ENCODE measurements at regions not wholly inside any gene's neighbourhood (a gene's known extent, or its start where the extent isn't known, plus 50 kb on each side); places are given as distances from the start of the nearest gene placed in this dataset.

- no peak for FAIRE-seq
- no peak overlapping the region for H3K23ac ChIP-seq (ENCODE audit: insufficient read length)
- TF ChIP-seq E2F6 (IDR thresholded peaks at IDR 0.05) (no peak), POLR2AphosphoS5 (IDR thresholded peaks at IDR 0.05; ENCODE audit: low read depth, low read length) (no peak), SP4 (IDR thresholded peaks at IDR 0.05; ENCODE audit: low read length) (no peak), RAD21 (IDR thresholded peaks at IDR 0.05 in 1 of 2, conservative IDR thresholded peaks at IDR 0.05 in 1 of 2; ENCODE audit: low read depth in 2 of 2, low read length in 2 of 2) (no peak), POLR2A (IDR thresholded peaks at IDR 0.05; ENCODE audit: control extremely low read depth in 1 of 2, low read depth in 2 of 2, low read length in 2 of 2) (no peak), RBBP5 (IDR thresholded peaks at IDR 0.05; ENCODE audit: borderline replicate concordance, low read depth, low read length) (no peak), GABPA (IDR thresholded peaks at IDR 0.05; ENCODE audit: borderline replicate concordance, insufficient read depth, low read length) (no peak), EP300 (IDR thresholded peaks at IDR 0.05; ENCODE audit: borderline replicate concordance in 1 of 2, low read depth in 2 of 2, low read length in 2 of 2) (no peak), CBX8 (IDR thresholded peaks at IDR 0.05; ENCODE audit: borderline replicate concordance, low read depth, low read length) (no peak), SIRT6 (IDR thresholded peaks at IDR 0.05; ENCODE audit: low read length) (no peak)
- peaks cover 21 to 48% (median 33%) of the 10 kb centered on the region in 4 experiments for H3K27me3 ChIP-seq (replicated peaks in 1 of 4; ENCODE audit: control insufficient read depth in 3 of 4, extremely low read depth in 1 of 4, insufficient read depth in 3 of 4, low read length in 3 of 4)
- CTCF ChIA-PET (ENCODE audit: partially characterized antibody), result interaction anchor here (1.0 kb wide), 1 partner anchor 28 kb away, joined by 3 read pairs; no protein-coding TSS in a partner anchor
- H3K4me3 ChIP-seq (ENCODE audit: extremely low read depth in 1 of 4, insufficient read depth in 2 of 4, low read depth in 3 of 4, low read length in 4 of 4), result no peak overlapping the region
- H3K27ac ChIP-seq (ENCODE audit: low read depth, low read length), result no peak overlapping the region
- no peaks in the 10 kb centered on the region for H3K79me1 ChIP-seq (ENCODE audit: low read depth, low read length)
- no peak overlapping the region for H2BK5ac ChIP-seq (ENCODE audit: low read depth, low read length)
- H3K79me2 ChIP-seq (ENCODE audit: control insufficient read depth in 1 of 2, insufficient read depth in 2 of 2, low read length in 2 of 2), result no peaks in the 10 kb centered on the region
- H3K4me1 ChIP-seq (replicated peaks in 1 of 4; ENCODE audit: control insufficient read depth in 3 of 4, insufficient read depth in 4 of 4, low read length in 3 of 4), result peaks cover 2 to 4% (median 3%) of the 10 kb centered on the region in 4 experiments; a peak in 4 of 7 replicates
- H3K4me2 ChIP-seq (ENCODE audit: insufficient read depth in 1 of 2, low read depth in 2 of 2, low read length in 2 of 2), result no peak overlapping the region
- H3K14ac ChIP-seq (ENCODE audit: insufficient read length), result no peak overlapping the region
- H3K18ac ChIP-seq (ENCODE audit: extremely low read depth, low read length), result no peak overlapping the region
- no peak overlapping the region for H2BK12ac ChIP-seq (ENCODE audit: low read depth, low read length)
- H3K23me2 ChIP-seq (ENCODE audit: low read depth, low read length), result no peaks in the 10 kb centered on the region
- no peak overlapping the region for H2BK120ac ChIP-seq (replicated peaks; ENCODE audit: low read depth, low read length)
- H4K91ac ChIP-seq (replicated peaks; ENCODE audit: insufficient read length, low read length), result no peak overlapping the region
- H3K9ac ChIP-seq (replicated peaks in 1 of 4; ENCODE audit: extremely low read depth in 1 of 4, low read depth in 3 of 4, low read length in 3 of 4), result no peak overlapping the region
- H2BK15ac ChIP-seq (ENCODE audit: low read length), result no peak overlapping the region
- peaks cover 0 to 2% of the 10 kb centered on the region in 2 experiments for H4K20me1 ChIP-seq (replicated peaks in 1 of 2; ENCODE audit: control insufficient read depth in 1 of 2, insufficient read depth in 2 of 2, low read length in 2 of 2)
- WGBS, 2 experiments (ENCODE audit: extremely low coverage in 1 of 2, insufficient coverage in 1 of 2, insufficient read length in 1 of 2, insufficient replicate concordance in 2 of 2, low coverage in 1 of 2, low lambda C conversion rate in 2 of 2, missing lambda C conversion rate in 1 of 2), result 91% methylated on average over 3 of the region's 3 CpGs; no CpG with 5 or more reads in 1 of the 2 experiments
- no peak overlapping the region for H2AFZ ChIP-seq (ENCODE audit: low read length)
- no peak overlapping the region for H3K4ac ChIP-seq (replicated peaks; ENCODE audit: insufficient read length, low read depth, low read length)
- peaks cover 0 to 9% of the 10 kb centered on the region in 2 experiments; a peak in 1 of 4 replicates for H3K9me3 ChIP-seq (ENCODE audit: insufficient read depth in 2 of 2, low read depth in 1 of 2, low read length in 1 of 2)
- POLR2A ChIA-PET (ENCODE audit: partially characterized antibody), result no interaction called here
- 0 out of 8 replicates have a peak, but pooled peaks cover 0 to 4% (median 0%) of the 10 kb centered on the region in 4 experiments for H3K36me3 ChIP-seq (ENCODE audit: control insufficient read depth in 2 of 4, insufficient read depth in 4 of 4, low read length in 3 of 4)
- H2BK20ac ChIP-seq (ENCODE audit: low read length), result no peak overlapping the region
- no peak overlapping the region for H2AK5ac ChIP-seq (ENCODE audit: low read depth, low read length)
- DNase-seq (ENCODE audit: low read depth in 1 of 2, low spot score in 2 of 2), result no peak
- H4K8ac ChIP-seq (ENCODE audit: extremely low read depth, insufficient read depth, low read length), result no peak overlapping the region
- no peak overlapping the region for H4K5ac ChIP-seq (ENCODE audit: insufficient read length, low read depth, low read length)
- no peak overlapping the region for H3K56ac ChIP-seq (replicated peaks; ENCODE audit: insufficient read length, low read depth, low read length)
These were observed 717.6 kb upstream of the MAP3K7 start for GRCh38 chr6:91304521-91304920.

All from H1 (cell line).